GM12875 (cell line): ENCODE measurements at regions not wholly inside any gene's neighbourhood (a gene's known extent, or its start where the extent isn't known, plus 50 kb on each side); places are given as distances from the start of the nearest gene placed in this dataset.

Experiments
- H3K4me3 ChIP-seq: one replicate; pipeline ENCODE4 v1.5.1; 2011; ENCODE audit warnings: low read depth, low read length, control low read depth
- TF ChIP-seq, protein P1 (sequence below): IDR thresholded peaks from 2 replicates; pipeline ENCODE4 v1.5.1; 2011; ENCODE audit warnings: low read depth, mild to moderate bottlenecking, control low read depth, inconsistent platforms, low read length, moderate library complexity, borderline replicate concordance; ENCODE audit not compliant: insufficient read depth

DNA sequence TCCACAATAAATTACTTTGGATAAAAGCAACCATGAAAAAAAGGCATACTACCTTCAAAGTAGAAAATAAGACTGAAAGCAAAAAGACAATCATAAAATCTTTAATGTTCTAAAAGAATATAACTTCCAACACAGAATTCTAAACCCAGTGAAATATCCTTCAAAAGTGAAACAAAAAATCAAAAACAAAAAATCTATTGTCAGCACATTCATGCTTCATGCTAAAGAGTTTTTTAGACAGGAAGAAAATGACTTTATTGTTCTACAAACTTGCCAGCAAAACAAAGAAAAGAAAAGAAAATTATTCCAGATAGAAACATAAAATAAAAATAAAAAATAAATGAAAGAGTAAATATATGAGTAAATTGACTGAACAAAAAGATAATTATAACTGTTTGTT, 134.9 kb downstream of the EFHB start:
- TF ChIP-seq, protein P1, sequence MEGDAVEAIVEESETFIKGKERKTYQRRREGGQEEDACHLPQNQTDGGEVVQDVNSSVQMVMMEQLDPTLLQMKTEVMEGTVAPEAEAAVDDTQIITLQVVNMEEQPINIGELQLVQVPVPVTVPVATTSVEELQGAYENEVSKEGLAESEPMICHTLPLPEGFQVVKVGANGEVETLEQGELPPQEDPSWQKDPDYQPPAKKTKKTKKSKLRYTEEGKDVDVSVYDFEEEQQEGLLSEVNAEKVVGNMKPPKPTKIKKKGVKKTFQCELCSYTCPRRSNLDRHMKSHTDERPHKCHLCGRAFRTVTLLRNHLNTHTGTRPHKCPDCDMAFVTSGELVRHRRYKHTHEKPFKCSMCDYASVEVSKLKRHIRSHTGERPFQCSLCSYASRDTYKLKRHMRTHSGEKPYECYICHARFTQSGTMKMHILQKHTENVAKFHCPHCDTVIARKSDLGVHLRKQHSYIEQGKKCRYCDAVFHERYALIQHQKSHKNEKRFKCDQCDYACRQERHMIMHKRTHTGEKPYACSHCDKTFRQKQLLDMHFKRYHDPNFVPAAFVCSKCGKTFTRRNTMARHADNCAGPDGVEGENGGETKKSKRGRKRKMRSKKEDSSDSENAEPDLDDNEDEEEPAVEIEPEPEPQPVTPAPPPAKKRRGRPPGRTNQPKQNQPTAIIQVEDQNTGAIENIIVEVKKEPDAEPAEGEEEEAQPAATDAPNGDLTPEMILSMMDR: no peak

DNA sequence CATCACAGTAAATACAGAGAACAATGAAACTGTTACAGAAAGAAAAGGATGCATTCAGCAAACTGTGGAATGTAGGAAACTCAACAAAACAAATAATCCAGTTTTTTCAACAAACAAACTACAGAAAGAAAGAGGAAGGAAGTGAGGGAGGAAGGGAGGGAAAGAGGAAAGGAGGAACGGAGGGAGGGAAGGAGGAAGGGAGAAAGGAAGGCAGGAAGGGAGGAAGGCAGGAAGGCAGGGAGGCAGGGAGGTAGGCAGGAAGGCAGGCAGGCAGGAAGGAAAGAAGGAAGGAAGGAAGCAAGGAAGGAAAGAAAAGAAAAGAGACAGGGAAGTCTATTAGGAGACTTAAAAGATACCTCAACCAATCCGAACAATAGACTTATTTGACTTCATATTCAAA, 135.7 kb downstream of the EFHB start:
- H3K4me3 ChIP-seq: no peak overlapping the region
- TF ChIP-seq, protein P1: no peak

More for the DNA sequence above, 134.9 kb downstream of the EFHB start:
- no peak overlapping the region for H3K4me3 ChIP-seq

DNA sequence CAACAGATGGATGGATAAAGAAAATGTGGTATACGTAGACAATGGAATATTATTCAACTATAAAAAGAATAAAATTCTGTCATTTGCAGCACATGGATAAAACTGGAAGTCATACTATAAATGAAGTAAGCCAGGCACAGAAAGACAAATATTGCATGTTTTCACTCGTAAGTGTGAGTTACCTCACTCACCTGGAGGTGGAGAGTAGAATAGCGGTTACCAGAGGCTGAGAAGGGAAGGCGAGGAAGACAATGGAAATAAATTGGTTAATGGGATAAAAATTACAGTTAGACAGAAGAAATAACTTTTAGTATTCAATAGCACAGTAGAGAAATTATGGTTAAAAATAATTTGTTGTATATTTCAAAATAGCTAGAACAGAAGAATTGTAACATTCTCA, 141.6 kb downstream of the EFHB start:
- no peak overlapping the region for H3K4me3 ChIP-seq
- TF ChIP-seq, protein P1: no peak

DNA sequence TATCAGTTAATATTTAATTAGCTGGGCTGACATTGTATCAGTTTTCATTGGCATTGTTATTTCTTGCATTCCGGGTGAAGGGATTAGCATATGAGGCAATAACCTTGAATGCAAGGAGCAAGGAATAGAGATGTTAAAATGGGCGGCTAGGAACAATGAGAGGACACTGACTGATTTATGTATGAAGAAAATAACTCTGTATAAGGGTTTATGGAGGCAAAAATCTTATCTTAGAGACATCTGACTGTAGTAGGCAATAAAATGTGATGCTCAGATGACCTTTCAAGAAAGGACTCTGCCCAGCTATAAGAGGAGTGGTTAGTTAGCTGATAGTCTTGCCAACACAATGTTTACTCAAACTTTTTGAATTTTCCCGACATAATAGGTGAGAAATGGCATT, 158.3 kb downstream of the EFHB start:
- no peak overlapping the region for H3K4me3 ChIP-seq
- TF ChIP-seq, protein P1: no peak

DNA sequence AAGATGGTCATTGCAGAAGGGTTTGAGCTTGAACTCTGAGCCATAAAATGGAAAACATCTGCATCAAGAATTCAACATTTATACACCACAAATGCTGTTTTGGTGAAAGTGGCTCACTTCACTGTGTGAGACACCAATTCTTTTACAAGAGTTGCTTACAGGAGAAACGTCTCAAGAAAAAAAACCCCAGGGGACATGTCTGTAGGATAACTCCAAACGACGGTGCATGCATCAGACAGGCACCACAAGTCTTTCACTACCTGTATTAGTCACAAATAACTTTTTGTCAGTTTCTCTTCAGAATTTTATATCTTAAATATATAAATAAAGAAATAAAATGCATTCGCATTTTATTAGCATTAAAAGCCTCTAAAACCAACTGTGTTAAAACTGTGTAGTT, 164.3 kb downstream of the EFHB start:
- H3K4me3 ChIP-seq: no peak overlapping the region
- TF ChIP-seq, protein P1: no peak

- H3K4me3 ChIP-seq: no peak overlapping the region
- TF ChIP-seq, protein P1: no peak
Measured at GRCh38 chr3:19765954-19766353, 168.1 kb downstream of the EFHB start.

DNA sequence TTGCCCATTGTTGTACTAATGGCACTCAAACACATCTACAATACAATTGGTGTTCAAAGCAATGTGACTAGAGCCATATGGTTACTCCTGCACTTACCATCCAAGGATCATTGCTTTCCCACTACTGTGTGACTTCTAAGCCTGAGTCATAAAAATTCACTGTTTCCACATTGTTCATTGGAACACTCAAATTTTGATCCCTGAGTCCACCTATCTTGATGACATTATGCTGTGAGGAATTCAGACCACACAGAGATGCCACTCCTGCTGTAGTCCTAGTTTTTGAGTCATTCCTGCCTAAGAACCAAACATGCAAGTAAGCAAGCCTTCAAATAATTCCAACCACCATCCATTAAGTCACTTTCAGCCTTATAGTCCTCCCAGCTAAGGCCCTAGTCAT, 176.2 kb downstream of the EFHB start:
- TF ChIP-seq, protein P1: no peak
- H3K4me3 ChIP-seq: no peak overlapping the region
